GM12878 (cell line): ENCODE measurements at regions not wholly inside any gene's neighbourhood (a gene's known extent, or its start where the extent isn't known, plus 50 kb on each side); places are given as distances from the start of the nearest gene placed in this dataset.

Source experiments
- ATAC-seq: fragments of 200-7000 bp; cut with Tn5 transposase; 3 replicates; pipeline ENCODE4 v1.9.1; 2020; ENCODE audit warnings: mild to moderate bottlenecking, moderate library complexity
- BruUV-seq: library from RNA; stranded (reverse); fragments of 400-500 nt; replicated peaks from 2 replicates; lab custom pipeline; 2021; lab: Mats Ljungman, UMichigan
- CTCF ChIA-PET: fragments of 300-600 bp; sonication (Branson Sonifier 250); formaldehyde crosslinking; extraction: SDS; loops from one replicate; lab custom pipeline; 2021; ENCODE audit warnings: inconsistent platforms; lab: Yijun Ruan, JAX
- POLR2A ChIA-PET: fragments of 350-600 bp; formaldehyde crosslinking; extraction: SDS; loops from one replicate; lab custom pipeline; 2021; ENCODE audit warnings: inconsistent platforms; lab: Charles Lee
- RAD21 ChIA-PET: fragments of 300-600 bp; sonication (Branson Sonifier 250); formaldehyde crosslinking; loops from one replicate; lab custom pipeline; 2023; ENCODE audit warnings: antibody characterized with exemption; ENCODE audit not compliant: unreplicated experiment; lab: Charles Lee
- SMC1A ChIA-PET: fragments of 300-600 bp; sonication (Branson Sonifier 250); formaldehyde crosslinking; loops from one replicate; lab custom pipeline; 2023; ENCODE audit not compliant: unreplicated experiment, uncharacterized antibody; lab: Charles Lee
- DNase-seq: peaks from one replicate; pipeline ENCODE4 v3.0.0-alpha.2; 2011; ENCODE audit warnings: low read depth, low spot score
- FAIRE-seq: peaks from 3 replicates; lab custom pipeline; 2011; peaks lifted over from hg19 to GRCh38; lab: Jason Lieb, UNC
- H2AFZ ChIP-seq: 2 replicates; pipeline ENCODE4 v1.6.0; 2011; ENCODE audit warnings: low read depth, low read length, control low read depth; ENCODE audit not compliant: control insufficient read depth
- H3K27ac ChIP-seq: 2 replicates; pipeline ENCODE4 v1.5.1; 2011; ENCODE audit warnings: control low read depth; ENCODE audit not compliant: control insufficient read depth, insufficient read depth
- H3K27me3 ChIP-seq, 2 experiments: replicated peaks in 1 of 2; 2 replicates each; pipeline versions ENCODE4 v1.6.0 to v1.6.1; 2011; ENCODE audit warnings: low read length in 1 of 2; ENCODE audit not compliant: control insufficient read depth in 2 of 2, insufficient read depth in 2 of 2
- H3K36me3 ChIP-seq, 2 experiments: 2 replicates each; pipeline ENCODE4 v1.5.1; 2011; ENCODE audit warnings: low read length in 1 of 2; ENCODE audit not compliant: control insufficient read depth in 2 of 2, insufficient read depth in 2 of 2
- H3K4me1 ChIP-seq: 2 replicates; pipeline ENCODE4 v1.6.1; 2011; ENCODE audit warnings: mild to moderate bottlenecking, low read length, moderate library complexity, mixed read lengths; ENCODE audit not compliant: control insufficient read depth, insufficient read depth
- H3K4me2 ChIP-seq: 2 replicates; pipeline ENCODE4 v1.6.0; 2011; ENCODE audit warnings: control low read depth; ENCODE audit not compliant: control insufficient read depth, insufficient read depth
- H3K4me3 ChIP-seq: fragments of 200-600 bp; sonication (generic); 2 replicates; pipeline ENCODE4 v1.5.1; 2016
- H3K79me2 ChIP-seq: 2 replicates; pipeline ENCODE4 v1.6.0; 2011; ENCODE audit warnings: low read length; ENCODE audit not compliant: control insufficient read depth, insufficient read depth
- H3K9ac ChIP-seq: 2 replicates; pipeline ENCODE4 v1.8.0; 2011; ENCODE audit warnings: low read length, control low read depth, mixed read lengths; ENCODE audit not compliant: control insufficient read depth, insufficient read depth
- H3K9me3 ChIP-seq: replicated peaks from 3 replicates; pipeline ENCODE4 v1.5.1; 2011; ENCODE audit warnings: mild to moderate bottlenecking, low read length; ENCODE audit not compliant: control insufficient read depth, insufficient read depth
- H4K20me1 ChIP-seq: 2 replicates; pipeline ENCODE4 v1.6.0; 2011; ENCODE audit not compliant: control insufficient read depth, insufficient read depth
- DPF2 ChIP-seq: fragments of 450-650 bp; IDR thresholded peaks from 2 replicates; pipeline ENCODE4 v1.6.1; 2017; ENCODE audit warnings: mild to moderate bottlenecking
- ESRRA ChIP-seq: IDR thresholded peaks from 2 replicates; pipeline ENCODE4 v1.6.1; 2012; ENCODE audit warnings: mild to moderate bottlenecking, low read length, improper control_type of control experiment
- HDGF ChIP-seq: fragments of 450-650 bp; IDR thresholded peaks from 2 replicates; pipeline ENCODE4 v1.6.1; 2016; ENCODE audit warnings: antibody characterized with exemption
- MEF2B ChIP-seq: fragments of 450-650 bp; IDR thresholded peaks from 2 replicates; pipeline ENCODE4 v1.6.1; 2018; ENCODE audit warnings: mild to moderate bottlenecking, moderate library complexity; ENCODE audit not compliant: partially characterized antibody, poor library complexity, severe bottlenecking
- NFXL1 ChIP-seq: fragments of 450-650 bp; IDR thresholded peaks from 2 replicates; pipeline ENCODE4 v1.6.1; 2017; ENCODE audit warnings: antibody characterized with exemption, mild to moderate bottlenecking, borderline replicate concordance
- SIN3A ChIP-seq: IDR thresholded peaks from 2 replicates; pipeline ENCODE4 v1.6.1; 2012; ENCODE audit warnings: low read depth, low read length, improper control_type of control experiment
- SMC3 ChIP-seq: IDR thresholded peaks from 2 replicates; pipeline ENCODE4 v1.6.1; 2011; ENCODE audit warnings: low read length, improper control_type of control experiment, borderline replicate concordance
- SRF ChIP-seq, 2 experiments: IDR thresholded peaks; 2 replicates each; pipeline ENCODE4 v1.6.1; 2011; ENCODE audit warnings: low read depth in 2 of 2, low read length in 2 of 2, mild to moderate bottlenecking in 1 of 2, moderate library complexity in 1 of 2
- TAF1 ChIP-seq: IDR thresholded peaks from 2 replicates; pipeline ENCODE4 v1.6.1; 2011; ENCODE audit warnings: mild to moderate bottlenecking, low read depth, low read length, borderline replicate concordance
- TCF7 ChIP-seq: IDR thresholded peaks from 2 replicates; pipeline ENCODE4 v1.6.1; 2014; ENCODE audit warnings: antibody characterized with exemption, borderline replicate concordance
- ZBED1 ChIP-seq: IDR thresholded peaks from 2 replicates; pipeline ENCODE4 v1.6.1; 2016; ENCODE audit warnings: borderline replicate concordance
- WGBS: methylation state at CpG from one replicate; pipeline ENCODE4 v1.1.6; 2016; ENCODE audit warnings: low lambda C conversion rate; ENCODE audit not compliant: insufficient replicate concordance, insufficient coverage; ENCODE audit errors: missing lambda C conversion rate; 5-methylcytosine and 5-hydroxymethylcytosine counted together
- in situ Hi-C: fragments of 300-500 bp; cut with MboI; formaldehyde crosslinking; loops from 9 replicates; pipeline ENCODE4 v1.14.3; 2018; ENCODE audit warnings: mixed read lengths
- intact Hi-C: fragments of 100-400 bp; cut with micrococcal nuclease; formaldehyde crosslinking; loops from one replicate; pipeline ENCODE4 v1.14.2; 2022; ENCODE audit not compliant: unreplicated experiment
- TF ChIP-seq, protein P1 (sequence below): IDR thresholded peaks from 2 replicates; pipeline ENCODE4 v1.6.1; 2012; ENCODE audit warnings: mild to moderate bottlenecking, low read depth, low read length
- TF ChIP-seq, protein P2 (sequence below): fragments of 450-650 bp; formaldehyde crosslinking; IDR thresholded peaks from 2 replicates; pipeline ENCODE4 v1.5.0; 2022; ENCODE audit warnings: mild to moderate bottlenecking, missing genetic modification characterization
- TF ChIP-seq, protein P3 (sequence below): fragments of 450-650 bp; IDR thresholded peaks from 2 replicates; pipeline ENCODE4 v1.6.1; 2018; ENCODE audit warnings: mild to moderate bottlenecking, low read depth, moderate library complexity; ENCODE audit not compliant: partially characterized antibody

DNA sequence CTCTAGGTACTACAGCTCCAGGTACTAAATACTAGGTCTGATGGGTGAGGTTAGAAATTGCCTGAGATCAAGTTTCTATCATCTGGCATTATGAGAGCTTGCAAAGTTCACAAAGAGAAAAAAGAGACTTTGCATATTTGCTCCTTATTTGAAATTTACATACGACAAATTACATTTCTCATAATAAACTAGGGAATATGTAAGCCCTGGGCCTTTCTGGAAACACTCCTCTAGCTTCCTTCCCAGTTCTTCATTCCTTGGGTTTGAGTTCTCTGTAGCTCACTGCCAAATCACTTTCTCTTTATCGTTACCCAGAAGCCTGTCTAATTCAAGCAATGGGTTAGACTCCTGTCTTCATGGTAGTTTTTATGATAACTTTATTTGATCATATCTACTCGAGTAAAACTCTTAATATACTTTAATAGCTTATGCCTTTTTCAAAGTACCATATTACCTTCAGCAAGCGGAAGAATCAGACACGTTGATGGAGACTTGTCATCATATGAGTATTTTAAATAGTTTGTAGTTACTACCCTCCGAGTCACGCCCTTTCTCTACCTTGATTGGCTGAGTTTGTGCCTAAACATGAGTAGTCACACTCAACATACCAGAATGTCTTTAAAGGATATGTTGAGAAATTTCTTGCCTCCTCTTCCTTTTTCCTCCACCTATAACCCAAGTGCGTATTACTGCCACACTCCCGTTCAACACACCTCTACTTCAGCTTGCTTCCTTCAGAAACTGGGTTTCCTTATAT is 150.5 kb downstream of the DKK1 start (continued):
- TF ChIP-seq SRF (IDR thresholded peaks at IDR 0.05; ENCODE audit: low read depth in 2 of 2, low read length in 2 of 2), result no peak
- TF ChIP-seq ESRRA, result no peak
- no peak for TF ChIP-seq NFXL1
- no peak for TF ChIP-seq DPF2
- TF ChIP-seq HDGF, result no peak
- no peak for TF ChIP-seq SIN3A
- TF ChIP-seq TCF7, result no peak

DNA sequence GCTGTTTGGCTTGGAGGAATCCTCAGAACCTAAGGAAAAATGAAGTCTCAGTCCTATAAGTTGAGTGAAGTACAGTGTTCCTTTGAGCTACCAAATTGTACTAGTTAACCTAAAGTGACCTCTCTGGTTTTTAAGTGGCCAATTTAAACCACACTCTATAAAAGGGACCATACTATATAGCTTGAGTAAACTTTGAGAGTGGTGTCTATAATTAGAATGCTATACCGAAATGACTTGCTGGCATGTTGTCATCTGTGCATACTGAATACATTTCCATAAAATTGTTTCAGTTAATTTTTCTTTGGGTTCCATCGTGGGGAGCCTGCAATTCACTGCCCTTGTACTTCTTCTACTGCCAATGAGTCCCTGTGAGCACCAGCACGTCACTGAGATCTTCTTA is 151.1 kb downstream of the DKK1 start:
- H3K4me3 ChIP-seq, result no peak overlapping the region
- H3K27me3 ChIP-seq, result no peaks in the 10 kb centered on the region
- ChIA-PET POLR2A (no interaction called here), SMC1A (interaction anchor here (1.2 kb wide), 1 partner anchor 9 kb away, joined by 5 read pairs; no protein-coding TSS in a partner anchor), CTCF (interaction anchor here (0.9 to 2.4 kb wide), 3 partner anchors 25 to 158 kb away, joined by 3 to 8 read pairs (median 3); no protein-coding TSS in a partner anchor), RAD21 (no interaction called here)
- in situ Hi-C loops (no loop called here), intact Hi-C loops (no loop called here)
- ATAC-seq, result no peak
- H3K27ac ChIP-seq, result no peak overlapping the region
- H2AFZ ChIP-seq, result no peak overlapping the region
- no peaks in the 10 kb centered on the region for H3K36me3 ChIP-seq
- no peaks in the 10 kb centered on the region for H4K20me1 ChIP-seq
- no TSS peak for BruUV-seq
- H3K79me2 ChIP-seq, result no peaks in the 10 kb centered on the region
- no peak overlapping the region for H3K4me2 ChIP-seq
- no peaks in the 10 kb centered on the region for H3K9me3 ChIP-seq
- FAIRE-seq, result no peak
- DNase-seq, result no peak
- no peaks in the 10 kb centered on the region for H3K4me1 ChIP-seq
- 5% methylated on average over 3 of the region's 3 CpGs for WGBS
- no peak overlapping the region for H3K9ac ChIP-seq
- TF ChIP-seq, protein P1, sequence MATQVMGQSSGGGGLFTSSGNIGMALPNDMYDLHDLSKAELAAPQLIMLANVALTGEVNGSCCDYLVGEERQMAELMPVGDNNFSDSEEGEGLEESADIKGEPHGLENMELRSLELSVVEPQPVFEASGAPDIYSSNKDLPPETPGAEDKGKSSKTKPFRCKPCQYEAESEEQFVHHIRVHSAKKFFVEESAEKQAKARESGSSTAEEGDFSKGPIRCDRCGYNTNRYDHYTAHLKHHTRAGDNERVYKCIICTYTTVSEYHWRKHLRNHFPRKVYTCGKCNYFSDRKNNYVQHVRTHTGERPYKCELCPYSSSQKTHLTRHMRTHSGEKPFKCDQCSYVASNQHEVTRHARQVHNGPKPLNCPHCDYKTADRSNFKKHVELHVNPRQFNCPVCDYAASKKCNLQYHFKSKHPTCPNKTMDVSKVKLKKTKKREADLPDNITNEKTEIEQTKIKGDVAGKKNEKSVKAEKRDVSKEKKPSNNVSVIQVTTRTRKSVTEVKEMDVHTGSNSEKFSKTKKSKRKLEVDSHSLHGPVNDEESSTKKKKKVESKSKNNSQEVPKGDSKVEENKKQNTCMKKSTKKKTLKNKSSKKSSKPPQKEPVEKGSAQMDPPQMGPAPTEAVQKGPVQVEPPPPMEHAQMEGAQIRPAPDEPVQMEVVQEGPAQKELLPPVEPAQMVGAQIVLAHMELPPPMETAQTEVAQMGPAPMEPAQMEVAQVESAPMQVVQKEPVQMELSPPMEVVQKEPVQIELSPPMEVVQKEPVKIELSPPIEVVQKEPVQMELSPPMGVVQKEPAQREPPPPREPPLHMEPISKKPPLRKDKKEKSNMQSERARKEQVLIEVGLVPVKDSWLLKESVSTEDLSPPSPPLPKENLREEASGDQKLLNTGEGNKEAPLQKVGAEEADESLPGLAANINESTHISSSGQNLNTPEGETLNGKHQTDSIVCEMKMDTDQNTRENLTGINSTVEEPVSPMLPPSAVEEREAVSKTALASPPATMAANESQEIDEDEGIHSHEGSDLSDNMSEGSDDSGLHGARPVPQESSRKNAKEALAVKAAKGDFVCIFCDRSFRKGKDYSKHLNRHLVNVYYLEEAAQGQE, result no peak
- no peak for TF ChIP-seq SMC3
- TF ChIP-seq, protein P2, sequence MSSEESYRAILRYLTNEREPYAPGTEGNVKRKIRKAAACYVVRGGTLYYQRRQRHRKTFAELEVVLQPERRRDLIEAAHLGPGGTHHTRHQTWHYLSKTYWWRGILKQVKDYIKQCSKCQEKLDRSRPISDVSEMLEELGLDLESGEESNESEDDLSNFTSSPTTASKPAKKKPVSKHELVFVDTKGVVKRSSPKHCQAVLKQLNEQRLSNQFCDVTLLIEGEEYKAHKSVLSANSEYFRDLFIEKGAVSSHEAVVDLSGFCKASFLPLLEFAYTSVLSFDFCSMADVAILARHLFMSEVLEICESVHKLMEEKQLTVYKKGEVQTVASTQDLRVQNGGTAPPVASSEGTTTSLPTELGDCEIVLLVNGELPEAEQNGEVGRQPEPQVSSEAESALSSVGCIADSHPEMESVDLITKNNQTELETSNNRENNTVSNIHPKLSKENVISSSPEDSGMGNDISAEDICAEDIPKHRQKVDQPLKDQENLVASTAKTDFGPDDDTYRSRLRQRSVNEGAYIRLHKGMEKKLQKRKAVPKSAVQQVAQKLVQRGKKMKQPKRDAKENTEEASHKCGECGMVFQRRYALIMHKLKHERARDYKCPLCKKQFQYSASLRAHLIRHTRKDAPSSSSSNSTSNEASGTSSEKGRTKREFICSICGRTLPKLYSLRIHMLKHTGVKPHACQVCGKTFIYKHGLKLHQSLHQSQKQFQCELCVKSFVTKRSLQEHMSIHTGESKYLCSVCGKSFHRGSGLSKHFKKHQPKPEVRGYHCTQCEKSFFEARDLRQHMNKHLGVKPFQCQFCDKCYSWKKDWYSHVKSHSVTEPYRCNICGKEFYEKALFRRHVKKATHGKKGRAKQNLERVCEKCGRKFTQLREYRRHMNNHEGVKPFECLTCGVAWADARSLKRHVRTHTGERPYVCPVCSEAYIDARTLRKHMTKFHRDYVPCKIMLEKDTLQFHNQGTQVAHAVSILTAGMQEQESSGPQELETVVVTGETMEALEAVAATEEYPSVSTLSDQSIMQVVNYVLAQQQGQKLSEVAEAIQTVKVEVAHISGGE, result no peak
- no peak for TF ChIP-seq ZBED1
- TF ChIP-seq TAF1, result no peak
- TF ChIP-seq, protein P3, sequence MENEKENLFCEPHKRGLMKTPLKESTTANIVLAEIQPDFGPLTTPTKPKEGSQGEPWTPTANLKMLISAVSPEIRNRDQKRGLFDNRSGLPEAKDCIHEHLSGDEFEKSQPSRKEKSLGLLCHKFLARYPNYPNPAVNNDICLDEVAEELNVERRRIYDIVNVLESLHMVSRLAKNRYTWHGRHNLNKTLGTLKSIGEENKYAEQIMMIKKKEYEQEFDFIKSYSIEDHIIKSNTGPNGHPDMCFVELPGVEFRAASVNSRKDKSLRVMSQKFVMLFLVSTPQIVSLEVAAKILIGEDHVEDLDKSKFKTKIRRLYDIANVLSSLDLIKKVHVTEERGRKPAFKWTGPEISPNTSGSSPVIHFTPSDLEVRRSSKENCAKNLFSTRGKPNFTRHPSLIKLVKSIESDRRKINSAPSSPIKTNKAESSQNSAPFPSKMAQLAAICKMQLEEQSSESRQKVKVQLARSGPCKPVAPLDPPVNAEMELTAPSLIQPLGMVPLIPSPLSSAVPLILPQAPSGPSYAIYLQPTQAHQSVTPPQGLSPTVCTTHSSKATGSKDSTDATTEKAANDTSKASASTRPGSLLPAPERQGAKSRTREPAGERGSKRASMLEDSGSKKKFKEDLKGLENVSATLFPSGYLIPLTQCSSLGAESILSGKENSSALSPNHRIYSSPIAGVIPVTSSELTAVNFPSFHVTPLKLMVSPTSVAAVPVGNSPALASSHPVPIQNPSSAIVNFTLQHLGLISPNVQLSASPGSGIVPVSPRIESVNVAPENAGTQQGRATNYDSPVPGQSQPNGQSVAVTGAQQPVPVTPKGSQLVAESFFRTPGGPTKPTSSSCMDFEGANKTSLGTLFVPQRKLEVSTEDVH, result no peak
- no peak for TF ChIP-seq MEF2B
